HG03066 (cell line): ENCODE measurements at regions not wholly inside any gene's neighbourhood (a gene's known extent, or its start where the extent isn't known, plus 50 kb on each side); places are given as distances from the start of the nearest gene placed in this dataset.
"Not testable (repeated sequence)": the region's sequence is repeated elsewhere in the genome, so short reads cannot be mapped to it uniquely, and the experiment has no call there.

Experiments used
- ATAC-seq: cut with Tn5 transposase; IDR thresholded peaks from one replicate; pipeline ENCODE4 v1.9.1; 2021; ENCODE audit warnings: low read depth; ENCODE audit not compliant: unreplicated experiment

DNA sequence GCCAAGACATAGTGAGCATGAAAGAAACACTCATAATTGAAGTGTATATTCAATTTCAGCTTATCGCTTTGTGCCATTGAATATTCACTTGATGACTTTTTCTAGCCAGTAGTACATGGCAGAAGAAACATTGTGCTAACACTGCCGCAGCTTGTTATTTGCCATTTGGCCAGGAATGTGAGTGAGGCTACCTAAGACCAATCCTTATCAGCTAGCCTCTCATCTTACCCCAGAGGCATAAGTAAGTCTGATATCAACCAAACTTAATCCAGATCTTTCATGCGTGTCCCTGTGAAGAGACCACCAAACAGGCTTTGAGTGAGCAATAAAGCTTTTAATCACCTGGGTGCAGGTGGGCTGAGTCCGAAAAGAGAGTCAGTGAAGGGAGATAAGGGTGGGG is 586.0 kb upstream of the MBL2 start:
- no peak for ATAC-seq

DNA sequence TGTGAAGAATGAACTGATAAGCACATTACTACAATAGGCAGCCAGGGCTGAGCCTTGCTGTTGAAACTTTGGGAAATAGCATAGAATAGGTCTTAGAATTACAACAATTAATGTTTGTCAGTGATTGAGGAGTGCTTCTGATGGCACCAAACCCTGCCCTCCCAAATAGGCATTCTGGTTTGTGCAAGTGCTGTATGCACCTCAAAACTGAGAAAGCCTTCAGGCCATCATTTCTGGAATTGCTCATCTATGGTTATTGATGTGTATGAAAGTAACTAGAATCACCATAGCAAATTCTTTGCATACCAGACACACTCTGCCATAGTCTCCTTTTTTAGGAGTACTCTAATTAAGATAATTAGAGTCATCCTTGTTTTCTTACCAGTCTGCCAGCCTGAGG is 585.0 kb upstream of the MBL2 start:
- ATAC-seq, result no peak

DNA sequence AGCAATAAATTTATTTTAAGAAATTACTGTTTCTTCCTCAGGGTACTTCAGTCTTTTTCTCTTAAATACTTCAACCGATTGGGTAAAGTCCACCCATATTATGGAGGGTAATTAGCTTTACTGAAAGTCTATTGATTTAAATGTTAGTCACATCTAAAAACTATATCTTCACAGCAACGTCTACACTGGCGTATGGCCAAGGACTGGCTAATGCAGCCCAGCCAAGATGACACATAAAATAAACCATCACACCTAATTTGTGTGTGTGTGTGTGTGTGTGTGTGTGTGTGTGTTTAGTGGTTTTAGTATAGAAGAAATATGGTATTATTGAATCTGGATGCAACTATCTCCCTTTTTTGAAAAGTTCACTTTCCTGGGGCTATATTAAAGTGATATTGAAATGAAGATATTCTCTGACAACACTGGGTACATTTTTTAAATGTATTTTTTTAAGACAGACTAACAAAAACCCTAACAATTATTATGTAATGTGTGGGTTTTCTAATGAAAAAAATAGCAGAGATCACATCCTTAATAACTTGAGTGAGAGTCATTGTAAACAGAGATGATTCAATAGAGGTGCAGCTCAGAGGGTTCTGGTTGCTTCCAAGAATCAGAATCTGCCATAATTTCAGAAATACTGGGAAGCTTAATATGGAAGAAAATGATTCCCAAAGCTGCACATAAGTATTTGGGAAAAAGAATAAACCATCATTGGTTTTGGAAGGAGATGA is 584.2 kb upstream of the MBL2 start:
- no peak for ATAC-seq

DNA sequence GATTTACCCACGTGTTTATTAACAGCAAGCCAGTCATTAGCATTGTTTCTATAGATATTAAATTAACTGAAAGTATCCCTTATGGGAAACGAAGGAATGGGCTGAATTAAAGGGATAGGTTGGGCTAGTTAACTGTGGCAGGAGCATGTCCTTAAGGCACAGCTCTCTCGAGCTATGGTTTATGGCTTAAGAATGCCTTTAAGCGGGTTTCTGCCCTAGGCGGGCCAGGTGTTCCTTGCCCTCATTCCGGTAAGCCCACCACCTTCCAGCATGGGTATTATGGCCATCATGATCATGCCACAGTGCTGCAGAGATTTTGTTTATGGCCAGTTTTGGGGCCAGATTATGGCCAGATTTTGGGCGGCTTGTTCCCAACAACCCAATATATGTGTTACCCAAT is 569.9 kb upstream of the MBL2 start:
- not testable (repeated sequence) for ATAC-seq

DNA sequence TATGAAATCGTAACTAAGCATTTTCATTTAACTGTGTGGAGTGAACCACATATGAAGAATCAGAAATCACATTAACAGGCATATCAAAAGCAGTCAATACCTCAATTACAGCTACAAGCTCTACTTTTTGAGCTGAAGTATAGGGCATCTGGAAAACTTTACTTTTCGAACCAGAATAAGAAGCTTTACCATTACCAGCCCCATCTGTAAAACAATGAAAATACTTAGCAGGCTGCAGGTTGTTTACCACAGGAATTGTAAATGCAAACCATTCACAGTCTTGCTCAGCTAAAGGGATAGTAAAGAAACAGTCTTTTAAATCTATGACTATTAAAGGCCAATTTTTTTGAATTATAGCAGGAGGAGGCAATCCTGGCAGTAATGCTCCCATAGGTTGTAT is 565.6 kb upstream of the MBL2 start:
- not testable (repeated sequence) for ATAC-seq

DNA sequence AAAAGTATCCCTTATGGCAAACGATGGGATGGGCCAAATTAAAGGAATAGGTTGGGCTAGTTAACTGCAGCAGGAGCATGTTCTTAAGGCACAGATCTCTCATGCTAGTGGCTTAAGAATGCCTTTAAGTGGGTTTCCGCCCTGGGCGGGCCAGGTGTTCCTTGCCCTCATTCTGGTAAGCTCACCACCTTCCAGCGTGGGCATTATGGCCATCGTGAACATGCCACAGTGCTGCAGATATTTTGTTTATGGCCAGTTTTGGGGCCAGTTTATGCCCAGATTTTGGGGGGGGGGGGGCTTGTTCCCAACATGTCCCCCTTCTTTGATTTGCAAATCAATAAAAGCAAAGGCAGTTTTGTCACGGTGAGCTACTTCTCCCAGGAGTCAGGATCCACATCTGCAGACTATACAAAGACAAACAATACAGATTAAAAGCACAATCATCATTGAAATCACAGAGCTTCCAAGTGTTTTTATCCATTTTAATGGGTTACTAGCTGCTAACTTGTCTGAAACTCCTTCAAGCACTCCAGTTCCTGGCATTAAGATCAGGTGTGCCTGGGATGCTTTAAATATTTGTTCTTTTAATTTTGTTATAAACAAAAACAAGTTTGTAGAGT is 563.3 kb upstream of the MBL2 start:
- not testable (repeated sequence) for ATAC-seq

DNA sequence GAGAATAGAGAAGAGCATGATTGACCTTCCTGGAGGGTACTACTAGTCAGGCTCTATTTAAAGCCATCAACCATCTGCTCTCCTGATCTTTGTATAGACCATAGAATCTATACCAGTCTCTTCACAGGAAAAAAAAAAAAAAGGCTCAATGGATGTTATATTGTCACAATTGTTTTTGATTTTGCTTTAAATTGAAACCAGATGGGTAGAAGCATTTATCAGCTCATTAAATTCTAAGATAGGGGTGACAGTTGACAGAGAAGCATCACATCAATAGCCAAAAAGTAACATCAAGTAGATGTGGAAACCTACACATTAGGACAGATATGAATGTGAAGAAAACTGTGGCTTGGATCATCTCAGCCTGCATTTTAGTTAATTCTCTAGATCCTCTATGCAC is 558.9 kb upstream of the MBL2 start:
- ATAC-seq, result no peak

DNA sequence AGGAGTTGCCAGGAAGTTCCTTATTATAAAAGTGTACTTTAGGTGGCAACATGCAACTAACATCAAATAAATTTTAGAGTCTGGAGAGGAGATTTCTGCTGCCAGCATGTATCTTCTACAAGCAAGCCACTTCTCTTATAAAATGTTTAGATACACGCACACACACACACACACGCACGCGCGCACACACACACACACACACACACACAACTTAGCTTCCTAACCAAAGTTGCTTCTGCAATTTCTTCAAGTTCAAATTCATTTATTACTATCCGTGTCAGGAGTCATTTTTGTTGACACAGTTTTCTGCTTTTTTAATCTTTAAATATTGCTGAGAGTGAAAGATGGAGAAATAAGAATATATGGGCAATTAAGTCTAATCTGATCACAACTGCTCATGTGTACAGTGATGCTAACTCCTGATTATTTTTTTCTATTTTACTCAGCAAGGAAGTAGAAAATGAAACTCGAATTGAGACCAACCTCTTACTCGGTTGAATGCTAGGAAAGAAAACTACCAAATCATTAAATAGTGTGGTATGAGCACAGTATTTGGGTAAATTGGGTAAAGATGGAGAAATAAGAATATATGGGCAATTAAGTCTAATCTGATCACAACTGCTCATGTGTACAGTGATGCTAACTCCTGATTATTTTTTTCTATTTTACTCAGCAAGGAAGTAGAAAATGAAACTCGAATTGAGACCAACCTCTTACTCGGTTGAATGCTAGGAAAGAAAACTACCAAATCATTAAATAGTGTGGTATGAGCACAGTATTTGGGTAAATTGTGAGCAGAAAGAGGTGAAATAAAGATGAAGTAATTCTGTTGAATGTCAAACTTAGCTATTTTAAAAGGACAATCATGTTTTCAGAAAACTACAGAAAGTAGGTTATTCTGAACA is 554.1 kb upstream of the MBL2 start:
- not testable (repeated sequence) for ATAC-seq

DNA sequence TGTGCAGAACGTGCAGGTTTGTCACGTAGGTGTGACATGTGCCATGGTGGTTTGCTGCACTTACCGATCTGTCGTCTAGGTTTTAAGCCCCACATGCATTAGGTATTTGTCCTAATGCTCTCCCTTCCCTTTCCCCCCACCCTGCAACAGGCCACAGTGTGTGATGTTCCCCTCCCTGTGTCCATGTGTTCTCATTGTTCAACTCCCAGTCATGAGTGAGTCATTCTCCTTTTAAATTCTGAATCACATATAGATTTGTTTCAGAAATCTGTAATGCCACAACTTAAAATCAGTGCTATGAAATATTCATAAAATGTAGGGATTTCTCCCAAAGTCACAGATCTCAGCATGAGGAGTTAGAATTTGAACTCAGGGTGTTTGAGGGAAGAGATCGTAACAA is 552.5 kb upstream of the MBL2 start:
- no peak for ATAC-seq

DNA sequence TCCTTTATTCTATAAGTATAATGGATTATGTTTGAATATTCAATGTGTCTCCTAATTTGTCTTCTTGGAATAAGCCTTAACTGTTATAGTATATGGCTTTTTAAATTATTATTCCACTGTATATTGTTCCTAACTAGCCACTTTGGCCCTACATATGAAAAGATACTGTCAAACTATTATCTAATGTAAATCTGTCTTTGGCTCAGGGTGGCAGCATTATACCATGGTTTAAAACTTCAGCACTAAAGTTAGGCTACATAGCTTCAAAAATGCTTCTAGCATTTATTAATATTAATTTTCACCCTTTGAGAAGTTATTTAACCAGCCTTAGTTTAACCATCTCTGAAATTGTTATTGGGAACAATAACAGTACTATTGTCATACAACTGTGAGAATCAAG is 543.1 kb upstream of the MBL2 start:
- no peak for ATAC-seq

DNA sequence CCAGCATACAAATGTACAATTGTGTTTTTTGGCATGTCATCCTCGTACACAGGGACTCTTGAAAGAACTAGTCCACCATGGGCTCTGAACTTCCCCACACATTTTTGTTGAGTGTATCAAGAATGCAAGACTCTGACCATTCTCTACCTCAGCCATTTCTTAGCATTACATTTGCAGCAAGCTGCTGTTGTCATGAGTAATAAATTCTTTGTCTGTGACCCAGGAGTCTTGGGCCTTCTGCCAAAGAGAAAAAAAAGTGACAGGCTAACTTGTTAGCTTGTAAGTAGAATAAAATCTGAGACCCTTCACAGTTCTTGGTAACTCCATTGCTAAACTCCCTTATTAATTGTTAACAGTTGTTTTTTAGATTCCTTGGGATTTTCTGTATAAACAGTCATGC is 542.3 kb upstream of the MBL2 start:
- no peak for ATAC-seq

DNA sequence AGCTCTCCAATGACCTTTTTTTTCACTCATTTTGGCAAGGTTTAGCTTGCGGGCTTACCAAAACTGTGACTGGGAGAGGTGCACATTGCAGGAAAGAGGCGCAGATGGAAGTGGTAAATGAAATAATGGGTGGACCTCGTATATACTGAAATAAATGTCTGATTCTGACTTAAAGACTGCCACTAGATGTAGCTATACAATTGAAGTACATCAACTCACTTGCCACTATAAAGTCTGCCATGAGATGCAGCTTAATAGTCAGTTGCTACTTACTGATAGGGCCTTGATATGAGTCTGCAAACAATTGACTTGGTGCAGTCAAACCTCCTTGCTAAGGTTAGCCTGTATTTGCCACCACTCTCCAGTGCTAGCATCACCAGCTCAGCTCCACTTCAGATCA is 525.9 kb upstream of the MBL2 start:
- no peak for ATAC-seq

DNA sequence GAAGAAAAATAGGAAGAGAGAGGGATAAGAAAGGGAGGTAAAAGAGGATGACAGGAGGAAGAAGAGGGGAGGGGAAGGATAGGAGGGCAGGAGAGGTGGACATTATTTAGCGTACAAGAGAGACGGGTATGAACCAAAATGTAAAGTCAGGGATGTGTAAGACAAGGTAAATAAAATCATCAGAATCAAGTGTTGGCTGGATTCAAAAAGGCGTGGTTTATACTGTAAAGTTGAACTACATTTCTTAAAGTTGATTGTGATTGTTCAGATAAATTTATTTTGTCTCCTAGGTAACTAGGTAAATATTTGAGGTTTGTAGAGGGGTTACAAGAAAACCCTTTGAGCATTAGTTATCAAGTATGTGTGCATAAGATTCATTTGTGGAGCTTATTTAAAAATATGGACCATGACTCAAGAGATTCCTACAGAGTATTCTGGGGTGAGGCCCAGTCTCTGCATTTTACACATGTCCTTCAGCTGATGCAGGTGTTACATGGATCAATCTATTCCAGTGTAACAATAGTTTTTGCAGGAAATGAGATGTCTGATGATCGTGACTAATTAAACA is 512.1 kb upstream of the MBL2 start:
- no peak for ATAC-seq

DNA sequence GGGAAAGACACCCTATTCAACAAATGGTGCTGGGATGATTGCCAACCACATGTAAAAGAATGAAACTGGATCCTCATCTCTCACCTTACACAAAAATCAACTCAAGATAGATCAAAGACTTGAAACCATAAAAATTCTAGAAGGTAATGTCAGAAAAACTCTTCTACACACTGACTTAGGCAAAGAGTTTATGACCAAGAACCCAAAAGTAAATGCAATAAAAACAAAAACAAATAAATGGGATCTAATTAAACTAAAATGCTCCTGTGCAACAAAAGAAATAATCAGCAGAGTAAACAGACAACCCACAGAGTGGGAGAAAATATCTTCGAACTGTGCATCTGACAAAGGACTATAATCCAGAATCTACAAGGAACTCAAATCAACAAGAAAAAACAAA is 504.2 kb upstream of the MBL2 start:
- ATAC-seq, result no peak

DNA sequence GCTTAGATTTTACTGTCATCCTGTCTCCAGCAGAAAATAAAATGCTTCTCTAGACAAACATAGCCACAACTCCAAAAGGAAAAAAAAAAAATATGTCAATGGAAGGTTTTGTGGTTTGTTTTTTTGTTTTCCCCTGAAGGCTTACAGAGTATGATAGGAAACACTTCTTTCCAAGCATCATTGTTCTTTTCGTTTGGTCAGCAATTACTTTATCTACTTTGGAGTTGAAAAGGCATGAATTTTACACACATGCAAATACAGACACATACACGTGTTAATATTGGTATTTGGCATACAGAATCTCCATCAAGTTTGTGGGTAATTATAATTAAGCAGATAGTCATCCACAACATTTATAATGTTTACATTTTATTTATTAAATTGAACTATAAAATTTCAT is 496.9 kb upstream of the MBL2 start:
- ATAC-seq, result no peak

DNA sequence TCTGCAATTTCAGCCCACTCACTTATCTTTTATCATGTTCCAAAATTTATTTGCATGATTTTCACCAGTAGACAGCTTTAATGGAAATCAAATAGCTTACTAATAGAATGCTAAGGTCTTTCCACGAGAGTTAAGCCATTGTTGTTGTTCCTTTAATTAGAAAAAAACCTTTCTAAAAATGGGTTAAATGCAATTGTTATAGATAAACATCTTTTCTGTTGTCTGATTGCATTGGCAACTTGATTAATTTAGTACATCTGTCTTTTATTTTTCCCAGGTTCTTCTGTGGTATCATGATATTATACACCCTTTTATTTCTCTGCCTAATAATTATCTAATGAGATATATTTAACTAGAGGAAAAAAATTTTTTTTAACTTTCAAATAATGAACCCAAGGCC is 487.6 kb upstream of the MBL2 start:
- no peak for ATAC-seq

DNA sequence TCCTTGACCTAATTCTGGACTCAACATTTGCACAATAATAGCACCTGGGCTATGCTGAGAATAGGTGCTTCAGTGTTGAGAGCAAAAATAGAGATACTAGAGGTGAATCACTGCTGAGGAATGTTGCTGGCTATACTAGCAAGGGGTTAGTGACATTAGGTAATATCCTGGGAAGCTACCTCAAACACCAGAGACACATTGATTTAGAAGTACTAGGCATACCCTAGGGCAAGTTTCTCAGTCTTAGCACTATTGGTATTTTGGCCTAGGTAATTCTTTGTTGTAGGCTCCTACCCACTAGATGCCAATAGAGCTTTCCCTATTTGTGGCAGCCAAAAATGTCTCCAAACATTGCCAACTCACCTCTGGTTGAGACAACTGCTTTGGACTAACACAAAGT is 484.0 kb upstream of the MBL2 start:
- no peak for ATAC-seq

DNA sequence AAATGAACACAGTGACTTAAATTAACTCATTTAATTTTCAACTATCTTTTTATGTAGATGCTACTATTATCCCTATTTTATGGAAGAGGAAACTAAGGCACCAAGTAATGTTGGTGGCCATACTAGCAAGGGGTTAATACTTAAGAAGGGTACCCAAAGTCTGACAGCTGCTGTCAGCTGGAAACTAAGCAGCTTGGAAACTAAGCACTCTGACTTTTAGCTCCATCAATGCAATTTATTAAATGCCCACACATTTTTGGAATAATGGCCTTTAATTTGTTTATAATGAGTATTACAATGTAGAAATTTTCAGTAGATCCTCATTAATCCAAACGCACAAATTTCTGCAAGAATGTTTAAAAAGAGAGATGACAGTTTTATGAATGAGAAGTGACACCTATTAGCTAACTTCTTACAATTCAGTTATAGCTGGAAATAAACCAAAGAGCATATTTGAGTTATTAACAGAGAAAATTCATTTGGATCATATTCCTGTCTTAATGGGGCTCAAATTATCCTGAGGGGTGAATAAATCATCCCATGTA is 483.1 kb upstream of the MBL2 start:
- no peak for ATAC-seq

DNA sequence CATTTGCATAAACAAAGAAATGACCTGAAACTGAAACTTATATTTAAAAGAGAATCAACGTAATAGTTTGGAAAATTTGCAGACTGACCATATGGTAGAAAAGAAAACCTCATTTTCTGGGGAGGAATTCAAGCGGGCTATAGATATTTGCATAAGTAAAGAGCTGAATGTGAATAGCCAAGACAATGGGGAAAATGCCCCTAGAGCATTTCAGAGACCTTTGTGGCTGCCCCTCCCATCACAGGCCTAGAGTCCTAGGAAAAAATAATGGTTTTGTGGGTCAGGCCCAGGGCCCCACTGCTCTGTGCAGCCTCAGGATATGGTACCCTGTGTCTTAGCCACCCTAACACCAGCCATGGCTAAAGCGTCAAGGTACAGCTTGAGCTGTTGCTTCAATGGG is 480.6 kb upstream of the MBL2 start:
- ATAC-seq, result no peak

DNA sequence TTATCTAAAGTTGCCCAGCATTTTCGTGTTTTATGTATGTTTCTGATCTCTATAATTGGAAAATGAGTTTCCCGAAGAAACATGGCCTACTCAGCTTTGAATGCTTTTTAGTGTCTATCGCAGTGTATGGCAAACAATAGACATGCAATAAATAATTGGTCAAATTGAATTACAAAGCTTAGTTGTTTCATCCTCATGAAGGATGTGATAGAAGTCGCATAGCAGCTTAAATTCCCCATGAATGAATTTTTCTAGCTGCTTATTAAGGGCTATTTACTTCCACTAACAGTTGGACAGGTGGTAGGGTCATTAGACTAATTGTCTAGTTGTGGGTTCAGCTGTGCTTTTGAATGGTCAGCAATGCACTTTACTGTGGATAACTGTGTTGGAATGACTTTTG is 467.3 kb upstream of the MBL2 start:
- no peak for ATAC-seq

DNA sequence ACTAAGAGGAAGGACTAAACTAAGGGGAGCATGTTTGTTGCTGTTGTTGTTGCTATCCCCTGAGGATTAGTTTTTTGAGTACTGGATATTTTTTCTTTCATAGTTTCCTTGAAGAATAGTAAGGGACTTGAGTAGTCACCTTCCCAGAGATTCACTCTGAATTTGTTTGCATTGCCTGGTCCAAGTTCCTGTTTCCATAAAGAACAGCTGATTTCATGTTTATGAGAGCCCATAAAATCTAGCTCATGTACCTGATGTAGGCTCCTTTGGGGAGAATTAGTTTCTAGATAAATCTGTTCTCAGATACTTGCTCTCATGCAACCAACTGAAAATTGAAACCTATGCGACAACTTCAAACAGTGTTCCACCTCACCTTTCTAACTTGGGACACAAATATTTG is 464.4 kb upstream of the MBL2 start:
- ATAC-seq, result no peak
